Epithelial cell of proximal tubule (primary cell): ENCODE measurements at regions not wholly inside any gene's neighbourhood (a gene's known extent, or its start where the extent isn't known, plus 50 kb on each side); places are given as distances from the start of the nearest gene placed in this dataset.

ENCODE experiments used
- DNase-seq: peaks from one replicate; pipeline ENCODE4 v3.0.0-alpha.2; 2011; ENCODE audit warnings: low read depth
- H3K4me3 ChIP-seq: 2 replicates; pipeline ENCODE4 v1.5.1; 2011; ENCODE audit warnings: low read depth, mild to moderate bottlenecking, low read length
- TF ChIP-seq, protein P1 (sequence below): conservative IDR thresholded peaks from 2 replicates; pipeline ENCODE4 v1.5.1; 2012; ENCODE audit warnings: low read depth, mild to moderate bottlenecking, low read length

DNA sequence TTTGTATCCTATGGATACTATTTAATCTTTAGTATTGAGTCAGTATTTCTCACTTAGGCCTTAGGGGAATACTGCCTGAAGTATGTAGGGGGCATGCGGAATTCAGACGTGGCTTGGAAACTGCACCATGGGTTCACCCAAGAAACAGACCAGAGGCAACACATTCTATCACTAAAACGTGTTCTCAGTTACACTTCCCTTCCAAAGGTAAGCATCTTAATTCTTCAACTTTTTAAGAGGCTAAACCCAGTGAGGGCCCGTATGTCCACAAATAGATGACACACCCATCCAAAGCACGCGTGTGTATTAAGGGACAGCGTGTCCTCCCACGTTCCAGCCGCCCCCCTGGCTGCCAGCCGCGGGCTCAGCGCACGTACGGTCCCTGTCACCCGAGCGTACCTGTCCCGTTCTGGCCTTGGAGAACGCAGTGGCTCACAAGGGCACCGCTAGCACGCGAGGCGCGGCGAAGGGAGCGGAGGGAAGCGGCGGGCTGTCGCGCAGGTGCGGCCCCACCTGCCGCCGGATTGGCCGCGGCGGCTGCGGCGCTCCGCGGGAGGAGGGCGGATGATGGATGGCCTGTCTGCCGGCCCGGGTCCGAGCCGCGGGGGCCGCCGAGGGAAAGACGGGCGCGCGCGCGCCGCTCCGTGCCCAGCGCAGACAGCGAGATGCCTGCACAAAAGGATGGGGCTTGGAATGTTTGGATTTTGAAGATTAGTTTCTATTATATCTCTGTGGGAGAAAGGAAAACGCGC is 1003.9 kb upstream of the NR2F2 start:
- H3K4me3 ChIP-seq, result peak overlapping the region; percentile 32
- TF ChIP-seq, protein P1, sequence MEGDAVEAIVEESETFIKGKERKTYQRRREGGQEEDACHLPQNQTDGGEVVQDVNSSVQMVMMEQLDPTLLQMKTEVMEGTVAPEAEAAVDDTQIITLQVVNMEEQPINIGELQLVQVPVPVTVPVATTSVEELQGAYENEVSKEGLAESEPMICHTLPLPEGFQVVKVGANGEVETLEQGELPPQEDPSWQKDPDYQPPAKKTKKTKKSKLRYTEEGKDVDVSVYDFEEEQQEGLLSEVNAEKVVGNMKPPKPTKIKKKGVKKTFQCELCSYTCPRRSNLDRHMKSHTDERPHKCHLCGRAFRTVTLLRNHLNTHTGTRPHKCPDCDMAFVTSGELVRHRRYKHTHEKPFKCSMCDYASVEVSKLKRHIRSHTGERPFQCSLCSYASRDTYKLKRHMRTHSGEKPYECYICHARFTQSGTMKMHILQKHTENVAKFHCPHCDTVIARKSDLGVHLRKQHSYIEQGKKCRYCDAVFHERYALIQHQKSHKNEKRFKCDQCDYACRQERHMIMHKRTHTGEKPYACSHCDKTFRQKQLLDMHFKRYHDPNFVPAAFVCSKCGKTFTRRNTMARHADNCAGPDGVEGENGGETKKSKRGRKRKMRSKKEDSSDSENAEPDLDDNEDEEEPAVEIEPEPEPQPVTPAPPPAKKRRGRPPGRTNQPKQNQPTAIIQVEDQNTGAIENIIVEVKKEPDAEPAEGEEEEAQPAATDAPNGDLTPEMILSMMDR, result no peak
- DNase-seq, result no peak

DNA sequence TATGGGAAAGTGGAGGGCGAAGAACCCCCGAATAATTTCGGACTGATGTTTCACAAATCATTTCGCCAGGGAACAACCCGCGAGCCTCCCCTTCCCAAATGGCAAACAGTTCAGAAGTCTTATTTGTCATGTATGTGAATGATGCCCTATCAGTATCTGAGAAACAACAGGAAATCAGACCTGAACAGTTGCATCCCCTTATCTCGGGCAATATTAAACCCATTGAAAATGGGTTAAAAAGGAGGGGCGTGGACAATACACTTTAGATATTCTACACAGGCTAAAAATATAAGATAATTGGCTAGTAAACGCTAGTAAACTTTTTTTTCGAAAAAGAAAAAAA is 1003.3 kb upstream of the NR2F2 start:
- DNase-seq, result no peak
- TF ChIP-seq, protein P1, result no peak
- peak overlapping the region; percentile 32 for H3K4me3 ChIP-seq

DNA sequence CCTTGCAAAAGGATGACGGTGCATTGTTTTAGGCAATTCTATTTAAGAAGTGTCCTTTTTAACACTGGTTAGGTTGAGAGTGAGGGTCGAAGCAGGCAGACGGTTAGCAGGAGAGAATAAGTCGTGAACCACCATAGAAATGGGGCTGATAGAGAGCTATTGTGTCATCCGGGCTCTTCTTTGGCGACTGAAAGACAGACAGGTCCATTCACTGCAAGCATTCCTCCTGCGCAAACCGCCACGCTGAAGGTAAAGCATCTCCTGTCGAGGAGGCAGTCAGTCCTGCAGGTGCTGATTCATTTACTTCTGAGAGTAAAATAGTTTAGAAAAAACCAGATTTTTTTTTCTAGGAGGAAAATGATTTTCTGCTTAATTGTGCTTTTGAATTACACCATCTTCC is 1002.8 kb upstream of the NR2F2 start:
- H3K4me3 ChIP-seq, result no peak overlapping the region
- TF ChIP-seq, protein P1, result no peak
- DNase-seq, result no peak

DNA sequence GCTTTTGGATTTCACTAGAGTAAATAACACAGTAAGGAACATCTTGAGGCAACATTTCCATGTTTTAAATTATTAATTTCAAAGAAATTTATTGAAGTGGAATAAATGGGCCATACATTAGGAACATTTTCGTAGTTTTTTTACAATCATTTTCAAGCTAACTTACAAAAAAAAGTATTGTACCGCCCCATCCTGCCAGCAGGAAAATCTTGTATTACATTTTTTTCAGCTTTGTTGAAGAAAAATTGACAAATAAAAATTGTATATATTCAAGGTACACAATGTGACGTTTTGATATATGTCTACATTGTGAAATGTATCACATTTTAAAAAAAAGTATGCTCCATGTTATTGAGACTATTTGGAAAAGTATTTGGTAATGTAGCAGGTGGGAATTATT is 1001.9 kb upstream of the NR2F2 start:
- no peak overlapping the region for H3K4me3 ChIP-seq
- TF ChIP-seq, protein P1, result no peak
- no peak for DNase-seq

DNA sequence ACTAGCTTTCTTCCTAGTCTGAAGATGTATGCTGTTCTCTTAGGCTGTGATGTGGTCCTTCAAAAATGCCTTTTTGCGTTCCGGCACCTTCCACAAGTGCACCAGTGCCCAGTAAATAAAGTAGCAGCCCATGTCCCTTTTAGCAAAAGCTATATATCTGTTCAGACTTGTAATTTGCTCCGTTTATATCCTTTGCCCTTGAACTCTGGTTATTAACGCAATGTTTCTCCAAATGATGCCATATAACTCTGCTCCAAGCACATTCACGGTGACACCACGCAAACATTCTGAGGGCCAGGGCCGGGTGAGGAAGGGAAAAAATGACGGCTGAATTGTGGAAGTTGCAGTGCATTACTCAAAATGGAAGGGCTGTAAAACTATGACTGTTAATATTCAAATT is 1001.1 kb upstream of the NR2F2 start:
- TF ChIP-seq, protein P1, result no peak
- no peak for DNase-seq
- H3K4me3 ChIP-seq, result no peak overlapping the region

DNA sequence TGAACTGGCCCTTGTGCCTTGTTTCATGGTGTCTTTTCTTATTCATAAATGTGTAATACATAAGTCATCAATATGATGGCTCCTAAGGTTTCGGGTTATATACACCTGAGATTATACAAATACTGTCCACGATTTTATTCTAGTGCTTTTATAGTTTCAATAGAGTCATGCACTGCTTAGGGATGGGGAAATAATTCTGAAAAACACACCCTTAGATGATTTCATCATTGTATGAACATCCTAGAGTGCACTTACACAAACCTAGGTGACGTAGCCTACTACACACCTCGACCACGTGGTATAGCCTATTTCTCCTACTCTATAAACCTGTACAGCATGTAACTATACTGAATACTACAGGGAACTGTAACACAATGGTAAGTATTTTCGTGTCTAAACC is 988.8 kb upstream of the NR2F2 start:
- no peak for DNase-seq
- no peak overlapping the region for H3K4me3 ChIP-seq
- TF ChIP-seq, protein P1, result no peak

DNA sequence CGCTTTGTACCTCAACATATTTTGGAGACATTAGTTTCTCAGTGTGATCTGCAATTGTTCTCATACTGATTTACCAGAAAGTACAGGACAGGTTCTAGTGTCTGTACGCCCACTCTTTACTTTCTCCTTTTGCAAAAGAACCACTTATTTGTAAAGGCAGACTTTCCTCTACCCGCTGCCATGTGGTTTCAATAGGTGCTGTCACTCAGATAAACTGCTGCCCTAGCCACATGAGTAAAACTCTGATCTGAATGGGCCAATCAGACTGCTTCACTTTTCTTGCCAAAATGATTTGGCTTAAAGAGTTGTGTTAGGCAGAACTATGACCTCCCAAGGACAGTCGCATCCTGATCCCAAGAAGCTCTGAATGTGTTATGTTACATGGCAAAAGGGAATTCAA is 984.6 kb upstream of the NR2F2 start:
- TF ChIP-seq, protein P1, result no peak
- DNase-seq, result no peak
- no peak overlapping the region for H3K4me3 ChIP-seq
